NCI-H69 (cell line): ENCODE measurements at regions not wholly inside any gene's neighbourhood (a gene's known extent, or its start where the extent isn't known, plus 50 kb on each side); places are given as distances from the start of the nearest gene placed in this dataset.
A peak's percentile ranks its signal among the peaks of the same experiment; 100 is the strongest.

Experiments
- DNase-seq: peaks from one replicate; lab custom pipeline; 2025; lab: John Stamatoyannopoulos, UW

GRCh38 chr3:165133188-165133899 lies 55.0 kb upstream of the SI start:
- DNase-seq, result no peak

DNA sequence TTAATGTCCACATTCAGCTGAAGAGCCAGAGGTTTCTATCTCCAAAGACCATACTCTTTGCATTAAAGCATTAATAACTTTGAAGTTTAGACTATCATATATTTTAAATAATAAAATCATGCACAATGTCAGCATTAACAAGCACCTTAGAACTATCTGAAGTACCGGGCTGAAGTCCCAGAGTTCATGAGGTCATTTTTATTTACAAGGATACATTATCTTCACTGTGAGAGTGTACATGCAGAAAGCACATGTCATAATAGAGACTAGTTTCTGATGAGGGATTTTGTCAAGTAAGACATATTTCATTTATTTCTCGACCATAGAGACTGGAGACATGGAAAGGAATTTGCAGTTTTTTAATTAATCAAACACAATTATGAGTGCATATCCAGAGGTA lies 52.4 kb upstream of the SI start:
- DNase-seq, result no peak

DNA sequence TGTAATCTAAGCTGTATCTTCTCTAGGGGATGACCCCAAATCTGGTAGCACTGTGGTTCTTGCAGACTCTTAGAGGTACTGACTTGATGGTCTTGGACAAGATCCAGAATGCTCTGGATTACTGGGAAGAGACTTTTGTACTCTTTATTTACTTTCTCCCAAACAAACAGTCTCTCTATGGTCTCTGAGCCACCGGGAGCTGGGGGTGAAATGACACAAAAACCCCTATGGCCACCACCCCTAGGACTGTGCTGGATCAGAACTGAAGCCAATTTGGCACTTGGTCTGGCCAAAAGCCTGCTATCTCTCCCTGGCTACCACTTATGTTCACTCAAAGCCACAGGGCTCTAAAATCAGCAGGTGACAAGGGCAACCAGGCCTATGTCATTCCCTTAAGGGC lies 50.2 kb upstream of the SI start:
- peak; percentile 79 for DNase-seq
